ENCODE measurements at regions not wholly inside any gene's neighbourhood (a gene's known extent, or its start where the extent isn't known, plus 50 kb on each side); places are given as distances from the start of the nearest gene placed in this dataset.

DNA sequence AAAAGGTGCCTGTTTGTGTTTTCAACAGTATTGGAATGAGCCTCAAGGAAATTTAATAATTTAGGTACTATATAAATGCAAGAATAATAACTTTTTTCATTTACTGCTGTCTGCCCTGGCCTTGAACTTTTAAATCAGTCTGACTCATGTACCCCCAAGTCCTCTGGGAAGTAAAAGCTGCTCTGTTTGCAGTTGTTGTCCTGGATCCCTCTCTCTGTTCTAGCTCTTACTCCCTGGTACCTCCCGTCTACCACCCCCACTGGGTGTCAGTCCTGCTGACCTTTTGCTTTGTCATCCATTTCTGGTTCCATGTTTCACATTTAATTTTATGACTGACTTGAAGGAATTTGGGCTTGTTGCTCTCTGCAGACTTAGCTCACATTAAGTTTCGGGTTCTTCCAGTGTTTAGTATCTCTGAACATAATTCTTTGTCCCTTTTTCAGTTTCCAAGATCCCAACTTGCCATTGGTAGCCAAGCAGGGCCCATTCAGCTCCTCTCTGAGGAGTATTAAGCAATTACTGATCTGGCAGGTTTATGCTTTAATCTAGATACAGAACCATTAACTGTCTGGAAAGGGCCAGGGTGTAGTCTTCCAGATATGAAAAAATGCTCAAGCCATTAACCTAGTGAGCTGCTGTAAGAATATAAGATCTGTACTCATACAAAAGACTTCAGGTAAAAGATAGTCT, 208.7 kb upstream of the FAM3C start:
- FAIRE-seq (no peak), DNase-seq (peak; percentile 5 to 42)
- Histone ChIP-seq H3K4me3 (ENCODE audit: low read depth in 1 of 3, low read length in 3 of 3) (no peak overlapping the region), H3K36me3 (ENCODE audit: control insufficient read depth in 3 of 3, insufficient read depth in 2 of 3, low read depth in 1 of 3, low read length in 3 of 3) (no peaks in the 10 kb centered on the region), H3K4me1 (ENCODE audit: control insufficient read depth in 3 of 3, insufficient read depth in 2 of 3, low read depth in 1 of 3, low read length in 2 of 3) (peaks cover 0 to 14% (median 0%) of the 10 kb centered on the region in 3 donors), H3K9me3 (ENCODE audit: control insufficient read depth in 2 of 2, insufficient read depth in 1 of 2, low read depth in 1 of 2, low read length in 1 of 2) (peaks cover 0 to 3% of the 10 kb centered on the region in 2 donors), H3K27me3 (ENCODE audit: control insufficient read depth in 3 of 3, insufficient read depth in 3 of 3, low read length in 3 of 3) (no peaks in the 10 kb centered on the region), H3K27ac (ENCODE audit: low read depth in 1 of 3, low read length in 2 of 3) (peak overlapping the region in 1 of 3 donors; percentile 46)
- 40 to 59% (median 51%) methylated on average over 2 of the region's 2 CpGs for WGBS, 3 donors

- Histone ChIP-seq H3K4me1 (ENCODE audit: control insufficient read depth in 3 of 3, insufficient read depth in 2 of 3, low read depth in 1 of 3, low read length in 2 of 3) (peaks cover 0 to 13% (median 0%) of the 10 kb centered on the region in 3 donors), H3K27me3 (ENCODE audit: control insufficient read depth in 3 of 3, insufficient read depth in 3 of 3, low read length in 3 of 3) (no peaks in the 10 kb centered on the region), H3K9me3 (ENCODE audit: control insufficient read depth in 2 of 2, insufficient read depth in 1 of 2, low read depth in 1 of 2, low read length in 1 of 2) (peaks cover 0 to 3% of the 10 kb centered on the region in 2 donors), H3K36me3 (ENCODE audit: control insufficient read depth in 3 of 3, insufficient read depth in 2 of 3, low read depth in 1 of 3, low read length in 3 of 3) (no peaks in the 10 kb centered on the region), H3K4me3 (ENCODE audit: low read depth in 1 of 3, low read length in 3 of 3) (no peak overlapping the region), H3K27ac (ENCODE audit: low read depth in 1 of 3, low read length in 2 of 3) (no peak overlapping the region)
- FAIRE-seq (no peak), DNase-seq (no peak)
- WGBS, 3 donors = 47 to 66% (median 49%) methylated on average over 2 of the region's 2 CpGs
Observed at GRCh38 chr7:121603886-121604285, 207.8 kb upstream of the FAM3C start.

GRCh38 chr7:121599887-121600286, 203.8 kb upstream of the FAM3C start:
- no peak overlapping the region for H3K27ac ChIP-seq (ENCODE audit: low read depth in 1 of 3, low read length in 2 of 3)
- H3K4me3 ChIP-seq (ENCODE audit: low read depth in 1 of 3, low read length in 3 of 3) = no peak overlapping the region
- FAIRE-seq (no peak), DNase-seq (no peak)
- no peaks in the 10 kb centered on the region for H3K36me3 ChIP-seq (ENCODE audit: control insufficient read depth in 3 of 3, insufficient read depth in 2 of 3, low read depth in 1 of 3, low read length in 3 of 3)
- H3K27me3 ChIP-seq (ENCODE audit: control insufficient read depth in 3 of 3, insufficient read depth in 3 of 3, low read length in 3 of 3) = no peaks in the 10 kb centered on the region
- WGBS, 3 donors = 97 to 100% (median 99%) methylated on average over 1 of the region's 1 CpG
- H3K9me3 ChIP-seq (ENCODE audit: control insufficient read depth in 2 of 2, insufficient read depth in 1 of 2, low read depth in 1 of 2, low read length in 1 of 2) = peaks cover 0 to 3% of the 10 kb centered on the region in 2 donors
- H3K4me1 ChIP-seq (ENCODE audit: control insufficient read depth in 3 of 3, insufficient read depth in 2 of 3, low read depth in 1 of 3, low read length in 2 of 3) = peaks cover 0 to under 1% (median 0%) of the 10 kb centered on the region in 3 donors

DNA sequence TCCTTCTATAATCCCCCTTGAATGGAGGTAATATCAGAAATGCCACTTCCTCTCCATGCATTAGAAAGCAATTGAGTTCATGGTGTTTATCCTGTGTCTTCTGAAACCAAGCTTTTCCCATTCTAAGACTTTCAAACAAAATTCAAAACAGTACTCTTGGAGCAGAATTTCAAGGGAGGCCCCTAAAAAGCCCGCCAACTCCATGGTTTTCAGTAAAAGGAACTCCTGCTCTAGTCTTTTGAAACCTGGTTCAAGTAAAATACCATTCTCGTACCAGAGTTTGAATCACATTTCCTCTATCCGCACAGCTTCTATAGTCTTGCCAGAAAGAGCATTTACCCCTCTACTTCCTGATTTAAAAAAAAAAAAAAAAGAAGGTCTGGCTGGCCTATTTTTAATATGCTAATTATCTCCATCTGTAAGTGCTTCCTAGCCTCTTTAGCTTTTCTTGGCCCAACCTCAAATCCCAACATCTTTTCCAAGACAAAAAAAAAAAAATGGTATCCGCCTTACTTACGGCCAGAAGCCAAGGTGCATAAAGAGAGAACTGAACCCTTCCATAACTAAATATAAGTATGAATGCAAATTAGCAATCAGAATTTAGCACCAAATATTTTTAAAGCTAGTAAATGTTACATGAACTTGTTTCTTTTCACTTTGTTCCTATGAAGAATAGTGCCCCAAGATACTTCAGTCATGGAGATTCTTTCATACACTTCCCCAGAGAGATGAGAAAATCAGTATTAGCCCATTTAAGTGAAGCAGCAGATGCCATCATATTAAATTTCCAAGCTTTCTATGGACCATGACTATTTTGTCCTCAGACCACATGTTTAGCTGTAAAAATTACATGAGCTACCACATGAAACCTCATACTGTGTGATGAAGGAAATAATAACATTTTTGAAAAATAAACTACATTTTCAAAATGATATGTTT, 199.9 kb upstream of the FAM3C start:
- FAIRE-seq = no peak
- no peaks in the 10 kb centered on the region for H3K36me3 ChIP-seq (ENCODE audit: control insufficient read depth in 3 of 3, insufficient read depth in 2 of 3, low read depth in 1 of 3, low read length in 3 of 3)
- no peak for DNase-seq
- no peak overlapping the region for H3K27ac ChIP-seq (ENCODE audit: low read depth in 1 of 3, low read length in 2 of 3)
- no peak overlapping the region for H3K4me3 ChIP-seq (ENCODE audit: low read depth in 1 of 3, low read length in 3 of 3)
- H3K4me1 ChIP-seq (ENCODE audit: control insufficient read depth in 3 of 3, insufficient read depth in 2 of 3, low read depth in 1 of 3, low read length in 2 of 3) = no peaks in the 10 kb centered on the region
- WGBS, 3 donors = 80 to 91% (median 85%) methylated on average over 5 of the region's 5 CpGs
- no peaks in the 10 kb centered on the region for H3K27me3 ChIP-seq (ENCODE audit: control insufficient read depth in 3 of 3, insufficient read depth in 3 of 3, low read length in 3 of 3)
- peaks cover 0 to 7% of the 10 kb centered on the region in 2 donors for H3K9me3 ChIP-seq (ENCODE audit: control insufficient read depth in 2 of 2, insufficient read depth in 1 of 2, low read depth in 1 of 2, low read length in 1 of 2)

- no peaks in the 10 kb centered on the region for H3K4me1 ChIP-seq (ENCODE audit: control insufficient read depth in 3 of 3, insufficient read depth in 2 of 3, low read depth in 1 of 3, low read length in 2 of 3)
- H3K27me3 ChIP-seq (ENCODE audit: control insufficient read depth in 3 of 3, insufficient read depth in 3 of 3, low read length in 3 of 3) = no peaks in the 10 kb centered on the region
- H3K4me3 ChIP-seq (ENCODE audit: low read depth in 1 of 3, low read length in 3 of 3) = no peak overlapping the region
- no peaks in the 10 kb centered on the region for H3K36me3 ChIP-seq (ENCODE audit: control insufficient read depth in 3 of 3, insufficient read depth in 2 of 3, low read depth in 1 of 3, low read length in 3 of 3)
- WGBS, 3 donors = 61 to 85% (median 83%) methylated on average over 3 of the region's 3 CpGs
- no peak overlapping the region for H3K27ac ChIP-seq (ENCODE audit: low read depth in 1 of 3, low read length in 2 of 3)
- peaks cover 0 to 4% of the 10 kb centered on the region in 2 donors for H3K9me3 ChIP-seq (ENCODE audit: control insufficient read depth in 2 of 2, insufficient read depth in 1 of 2, low read depth in 1 of 2, low read length in 1 of 2)
- FAIRE-seq (no peak), DNase-seq (no peak)
Observed at GRCh38 chr7:121591926-121592325, 195.8 kb upstream of the FAM3C start.

- FAIRE-seq (no peak), DNase-seq (no peak)
- H3K4me1 ChIP-seq (ENCODE audit: control insufficient read depth in 3 of 3, insufficient read depth in 2 of 3, low read depth in 1 of 3, low read length in 2 of 3) = no peaks in the 10 kb centered on the region
- no peak overlapping the region for H3K4me3 ChIP-seq (ENCODE audit: low read depth in 1 of 3, low read length in 3 of 3)
- no peaks in the 10 kb centered on the region for H3K27me3 ChIP-seq (ENCODE audit: control insufficient read depth in 3 of 3, insufficient read depth in 3 of 3, low read length in 3 of 3)
- H3K9me3 ChIP-seq (ENCODE audit: control insufficient read depth in 2 of 2, insufficient read depth in 1 of 2, low read depth in 1 of 2, low read length in 1 of 2) = peaks cover 0 to 4% of the 10 kb centered on the region in 2 donors
- no peaks in the 10 kb centered on the region for H3K36me3 ChIP-seq (ENCODE audit: control insufficient read depth in 3 of 3, insufficient read depth in 2 of 3, low read depth in 1 of 3, low read length in 3 of 3)
- H3K27ac ChIP-seq (ENCODE audit: low read depth in 1 of 3, low read length in 2 of 3) = no peak overlapping the region
- WGBS, 3 donors = 81 to 90% (median 86%) methylated on average over 5 of the region's 5 CpGs
Observed at GRCh38 chr7:121587435-121587834, 191.3 kb upstream of the FAM3C start.

DNA sequence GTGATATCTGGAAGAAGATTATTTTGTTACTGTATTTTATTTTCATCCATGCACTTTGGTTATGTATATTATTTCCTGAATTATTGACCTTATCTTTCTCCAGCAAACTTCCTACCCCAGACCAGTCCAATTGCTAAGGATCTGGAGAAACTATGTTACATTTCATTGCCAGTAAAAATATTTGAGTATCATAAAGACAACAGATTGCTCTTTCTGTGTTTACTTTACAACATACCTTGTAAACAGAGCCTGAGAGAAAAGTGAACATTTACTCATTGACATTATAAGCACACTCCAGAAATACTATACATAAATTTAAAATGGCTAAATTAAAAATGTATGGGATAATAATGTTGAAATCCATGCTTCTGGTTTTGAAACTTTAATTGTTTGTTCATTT, 186.2 kb upstream of the FAM3C start:
- no peak for FAIRE-seq
- H3K36me3 ChIP-seq (ENCODE audit: control insufficient read depth in 3 of 3, insufficient read depth in 2 of 3, low read depth in 1 of 3, low read length in 3 of 3) = no peaks in the 10 kb centered on the region

GRCh38 chr7:121579639-121580038, 183.5 kb upstream of the FAM3C start:
- no peak overlapping the region for H3K27ac ChIP-seq (ENCODE audit: low read depth in 1 of 3, low read length in 2 of 3)
- H3K27me3 ChIP-seq (ENCODE audit: control insufficient read depth in 3 of 3, insufficient read depth in 3 of 3, low read length in 3 of 3) = peaks cover 0 to 2% (median 0%) of the 10 kb centered on the region in 3 donors
- 83 to 90% (median 88%) methylated on average over 1 of the region's 1 CpG for WGBS, 3 donors
- FAIRE-seq (no peak), DNase-seq (no peak)
- H3K36me3 ChIP-seq (ENCODE audit: control insufficient read depth in 3 of 3, insufficient read depth in 2 of 3, low read depth in 1 of 3, low read length in 3 of 3) = no peaks in the 10 kb centered on the region
- no peaks in the 10 kb centered on the region for H3K4me1 ChIP-seq (ENCODE audit: control insufficient read depth in 3 of 3, insufficient read depth in 2 of 3, low read depth in 1 of 3, low read length in 2 of 3)
- H3K9me3 ChIP-seq (ENCODE audit: control insufficient read depth in 2 of 2, insufficient read depth in 1 of 2, low read depth in 1 of 2, low read length in 1 of 2) = no peaks in the 10 kb centered on the region
- no peak overlapping the region for H3K4me3 ChIP-seq (ENCODE audit: low read depth in 1 of 3, low read length in 3 of 3)

More for the DNA sequence above, 186.2 kb upstream of the FAM3C start:
- H3K9me3 ChIP-seq (ENCODE audit: control insufficient read depth in 2 of 2, insufficient read depth in 1 of 2, low read depth in 1 of 2, low read length in 1 of 2) = no peaks in the 10 kb centered on the region
- H3K27ac ChIP-seq (ENCODE audit: low read depth in 1 of 3, low read length in 2 of 3) = no peak overlapping the region
- peaks cover 0 to 2% (median 0%) of the 10 kb centered on the region in 3 donors for H3K27me3 ChIP-seq (ENCODE audit: control insufficient read depth in 3 of 3, insufficient read depth in 3 of 3, low read length in 3 of 3)
- no peaks in the 10 kb centered on the region for H3K4me1 ChIP-seq (ENCODE audit: control insufficient read depth in 3 of 3, insufficient read depth in 2 of 3, low read depth in 1 of 3, low read length in 2 of 3)
- H3K4me3 ChIP-seq (ENCODE audit: low read depth in 1 of 3, low read length in 3 of 3) = no peak overlapping the region
- DNase-seq = no peak

Measured in small intestine (tissue), 7 donors.